CD4-positive, alpha-beta T cell (primary cell): ENCODE measurements at regions not wholly inside any gene's neighbourhood (a gene's known extent, or its start where the extent isn't known, plus 50 kb on each side); places are given as distances from the start of the nearest gene placed in this dataset.

Experiments
- ATAC-seq: fragments of 200-7000 bp; cut with Tn5 transposase; one replicate; pipeline ENCODE4 v1.10.0; 2022; ENCODE audit warnings: mild to moderate bottlenecking; ENCODE audit not compliant: poor library complexity
- CTCF ChIA-PET: fragments of 350-600 bp; sonication (Branson Sonifier 250); formaldehyde crosslinking; loops from one replicate; lab custom pipeline; 2021; ENCODE audit warnings: antibody characterized with exemption, inconsistent platforms; lab: Charles Lee
- POLR2A ChIA-PET: fragments of 350-600 bp; sonication (Branson Sonifier 250); formaldehyde crosslinking; loops from one replicate; lab custom pipeline; 2021; ENCODE audit warnings: antibody characterized with exemption, inconsistent platforms; lab: Charles Lee
- DNase-seq, 14 experiments: peaks; one replicate each; pipeline ENCODE4 v3.0.0-alpha.2; 2013 to 2020; ENCODE audit warnings: mixed read lengths in 2 of 14
- H3K27ac ChIP-seq, 2 donors: one replicate each; pipeline versions ENCODE4 v1.5.1 to v1.7.0; 2013; ENCODE audit warnings: low read length in 2 of 2, low read depth in 1 of 2, mild to moderate bottlenecking in 1 of 2
- H3K27me3 ChIP-seq, 2 experiments: 1 replicate in 1 of 2; 2 replicates in 1 of 2; pipeline versions ENCODE4 v1.6.1 to v1.7.0; 2013; ENCODE audit warnings: low read length in 2 of 2, control low read depth in 1 of 2, mild to moderate bottlenecking in 1 of 2, moderate library complexity in 1 of 2; ENCODE audit not compliant: insufficient read depth in 2 of 2, control insufficient read depth in 1 of 2
- H3K36me3 ChIP-seq: one replicate; pipeline ENCODE4 v1.6.1; 2013; ENCODE audit warnings: low read length, control low read depth; ENCODE audit not compliant: insufficient read depth
- H3K4me1 ChIP-seq: one replicate; pipeline ENCODE4 v1.6.1; 2013; ENCODE audit warnings: low read length, control low read depth; ENCODE audit not compliant: insufficient read depth
- H3K4me3 ChIP-seq: one replicate; pipeline ENCODE4 v1.5.1; 2013; ENCODE audit warnings: mild to moderate bottlenecking, low read length, moderate library complexity
- H3K9me3 ChIP-seq, 2 experiments: 1 replicate in 1 of 2; 2 replicates in 1 of 2; pipeline versions ENCODE4 v1.6.1 to v1.7.0; 2013; ENCODE audit warnings: low read length in 2 of 2, mild to moderate bottlenecking in 2 of 2, control low read depth in 1 of 2, moderate library complexity in 1 of 2; ENCODE audit not compliant: control insufficient read depth in 1 of 2, insufficient read depth in 1 of 2
- H3K27ac Mint-ChIP-seq: one replicate; pipeline ENCODE4 v1.8.0; 2020; ENCODE audit warnings: mixed read lengths
- H3K27me3 Mint-ChIP-seq: one replicate; pipeline ENCODE4 v1.8.0; 2021; ENCODE audit warnings: mixed read lengths
- H3K36me3 Mint-ChIP-seq: one replicate; pipeline ENCODE4 v1.8.0; 2021; ENCODE audit warnings: low read depth, mixed read lengths
- H3K4me1 Mint-ChIP-seq: one replicate; pipeline ENCODE4 v1.8.0; 2021; ENCODE audit warnings: low read depth, mixed read lengths
- H3K4me3 Mint-ChIP-seq: one replicate; pipeline ENCODE4 v1.8.0; 2020; ENCODE audit warnings: mild to moderate bottlenecking, mixed read lengths
- H3K9me3 Mint-ChIP-seq: one replicate; pipeline ENCODE4 v1.8.0; 2020; ENCODE audit warnings: mixed read lengths
- CTCF ChIP-seq: fragments of 200-600 bp; IDR thresholded peaks from one replicate; pipeline ENCODE4 v1.8.0; 2022; ENCODE audit warnings: antibody characterized with exemption, mild to moderate bottlenecking
- intact Hi-C, 2 experiments: fragments of 100-400 bp; cut with DNase I in 1 of 2; cut with micrococcal nuclease in 1 of 2; formaldehyde crosslinking; loops; one replicate each; pipeline versions ENCODE4 v1.15.1 to v1.9.0; 2023 to 2025; cut with DNase I, micrococcal nuclease

GRCh38 chr1:4166713-4167112 is 266.6 kb upstream of the C1orf174 start:
- Histone ChIP-seq H3K27me3 (peaks cover 0 to 2% of the 10 kb centered on the region in 2 experiments), H3K4me3 (no peak overlapping the region), H3K27ac (no peak overlapping the region), H3K4me1 (no peaks in the 10 kb centered on the region), H3K36me3 (no peaks in the 10 kb centered on the region), H3K9me3 (no peaks in the 10 kb centered on the region)
- Mint-ChIP-seq H3K4me1 (no peaks in the 10 kb centered on the region), H3K27ac (no peak overlapping the region), H3K27me3 (peaks cover 26% of the 10 kb centered on the region), H3K9me3 (no peaks in the 10 kb centered on the region), H3K36me3 (no peaks in the 10 kb centered on the region), H3K4me3 (no peak overlapping the region)
- no peak for ATAC-seq
- no peak for TF ChIP-seq CTCF
- DNase-seq, result no peak
- ChIA-PET CTCF (no interaction called here), POLR2A (no interaction called here)
- intact Hi-C loops, result no loop called here

- H3K36me3 Mint-ChIP-seq, result no peaks in the 10 kb centered on the region
- CTCF ChIA-PET, result no interaction called here
- H3K9me3 Mint-ChIP-seq, result no peaks in the 10 kb centered on the region
- H3K4me3 ChIP-seq, result no peak overlapping the region
- intact Hi-C loops, result no loop called here
- H3K4me1 ChIP-seq, result no peaks in the 10 kb centered on the region
- H3K27me3 Mint-ChIP-seq, result peaks cover 44% of the 10 kb centered on the region
- POLR2A ChIA-PET, result no interaction called here
- DNase-seq, result no peak
- peaks cover 0 to 4% of the 10 kb centered on the region in 2 experiments for H3K9me3 ChIP-seq
- ATAC-seq, result no peak
- no peak overlapping the region for H3K4me3 Mint-ChIP-seq
- no peaks in the 10 kb centered on the region for H3K36me3 ChIP-seq
- H3K4me1 Mint-ChIP-seq, result no peaks in the 10 kb centered on the region
- TF ChIP-seq CTCF, result no peak
- no peak overlapping the region for H3K27ac Mint-ChIP-seq
- H3K27me3 ChIP-seq, result peaks cover 0 to 2% of the 10 kb centered on the region in 2 experiments
- no peak overlapping the region for H3K27ac ChIP-seq
Observed at GRCh38 chr1:4169991-4170390, 269.9 kb upstream of the C1orf174 start.

GRCh38 chr1:4170548-4171340 is 270.7 kb upstream of the C1orf174 start:
- H3K36me3 ChIP-seq, result no peaks in the 10 kb centered on the region
- H3K4me1 Mint-ChIP-seq, result no peaks in the 10 kb centered on the region
- TF ChIP-seq CTCF, result no peak
- no peaks in the 10 kb centered on the region for H3K4me1 ChIP-seq
- no peaks in the 10 kb centered on the region for H3K9me3 Mint-ChIP-seq
- peaks cover 38% of the 10 kb centered on the region for H3K27me3 Mint-ChIP-seq
- ChIA-PET CTCF (no interaction called here), POLR2A (no interaction called here)
- ATAC-seq, result no peak
- intact Hi-C loops, result no loop called here
- H3K36me3 Mint-ChIP-seq, result no peaks in the 10 kb centered on the region
- no peak overlapping the region for H3K4me3 ChIP-seq
- H3K4me3 Mint-ChIP-seq, result no peak overlapping the region
- no peak for DNase-seq
- no peak overlapping the region for H3K27ac Mint-ChIP-seq
- no peak overlapping the region for H3K27ac ChIP-seq
- peaks cover 0 to 2% of the 10 kb centered on the region in 2 experiments for H3K27me3 ChIP-seq
- H3K9me3 ChIP-seq, result peaks cover 0 to 4% of the 10 kb centered on the region in 2 experiments
